MM.1S (cell line): ENCODE measurements at regions not wholly inside any gene's neighbourhood (a gene's known extent, or its start where the extent isn't known, plus 50 kb on each side); places are given as distances from the start of the nearest gene placed in this dataset.

Experiments used
- CTCF ChIP-seq: fragments of 300-600 bp; sonication (generic); IDR thresholded peaks from 2 replicates; pipeline ENCODE4 v1.5.1; 2016; ENCODE audit warnings: antibody characterized with exemption, low read length, mixed read lengths
- EZH2 ChIP-seq: fragments of 300-600 bp; sonication (generic); optimal IDR thresholded peaks from 2 replicates; pipeline ENCODE3; 2017; ENCODE audit warnings: low read depth, mild to moderate bottlenecking, antibody characterized with exemption, low read length, mixed read lengths
- EZH2phosphoT487 ChIP-seq: fragments of 300-600 bp; sonication (generic); IDR thresholded peaks from 2 replicates; pipeline ENCODE4 v1.6.1; 2018; ENCODE audit warnings: antibody characterized with exemption, low read length

DNA sequence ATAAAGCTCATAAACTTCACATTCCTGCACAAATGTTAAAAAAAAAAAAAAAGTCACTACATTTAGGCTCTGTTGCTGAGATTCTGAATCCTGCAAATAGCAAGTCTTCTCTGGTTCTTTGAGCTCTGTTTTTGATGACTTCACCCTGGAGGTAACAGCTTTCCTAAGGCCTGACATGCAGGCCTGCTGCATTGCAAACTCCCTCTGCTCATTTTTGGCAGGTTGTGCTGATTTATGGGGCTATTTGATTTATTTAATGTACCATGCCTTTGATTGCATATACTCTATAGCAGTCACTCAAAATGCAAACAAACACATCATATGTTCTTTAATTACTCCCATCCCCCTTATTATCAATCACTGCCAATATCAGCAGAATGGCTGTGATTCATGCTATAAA, 416.1 kb upstream of the IZUMO3 start:
- TF ChIP-seq CTCF (no peak), EZH2 (no peak), EZH2phosphoT487 (no peak)
